CD4-positive, alpha-beta memory T cell (primary cell): ENCODE measurements at regions not wholly inside any gene's neighbourhood (a gene's known extent, or its start where the extent isn't known, plus 50 kb on each side); places are given as distances from the start of the nearest gene placed in this dataset.

ENCODE experiments used
- CTCF ChIA-PET: fragments of 350-600 bp; sonication (Branson Sonifier 250); formaldehyde crosslinking; loops from one replicate; lab custom pipeline; 2021; ENCODE audit warnings: inconsistent platforms; ENCODE audit not compliant: partially characterized antibody; lab: Charles Lee
- POLR2A ChIA-PET: fragments of 350-600 bp; sonication (Branson Sonifier 250); formaldehyde crosslinking; loops from one replicate; lab custom pipeline; 2021; ENCODE audit not compliant: partially characterized antibody; lab: Charles Lee
- DNase-seq, 5 donors: peaks; one replicate each; pipeline versions ENCODE4 v3.0.0 to v3.0.0-alpha.2; 2020 to 2022; ENCODE audit warnings: mixed read lengths in 1 of 5
- H3K27ac ChIP-seq: one replicate; pipeline ENCODE4 v1.7.0; 2013; ENCODE audit warnings: low read depth, low read length
- H3K27me3 ChIP-seq: 2 replicates; pipeline ENCODE4 v1.7.0; 2013; ENCODE audit warnings: mild to moderate bottlenecking, low read length, moderate library complexity; ENCODE audit not compliant: insufficient read depth
- H3K36me3 ChIP-seq: 2 replicates; pipeline ENCODE4 v1.7.0; 2013; ENCODE audit warnings: mild to moderate bottlenecking, low read length, moderate library complexity; ENCODE audit not compliant: insufficient read depth
- H3K4me1 ChIP-seq: 2 replicates; pipeline ENCODE4 v1.7.0; 2013; ENCODE audit warnings: mild to moderate bottlenecking, low read length, moderate library complexity; ENCODE audit not compliant: insufficient read depth
- H3K4me3 ChIP-seq, 2 donors: one replicate each; pipeline ENCODE4 v1.7.0; 2013; ENCODE audit warnings: low read length in 2 of 2, mild to moderate bottlenecking in 1 of 2
- H3K9me3 ChIP-seq, 2 donors: one replicate each; pipeline ENCODE4 v1.7.0; 2013; ENCODE audit warnings: low read length in 2 of 2, control low read depth in 1 of 2; ENCODE audit not compliant: control insufficient read depth in 1 of 2
- H3K27ac Mint-ChIP-seq, 7 donors: one replicate each; pipeline ENCODE4 v1.8.0; 2020 to 2021; ENCODE audit warnings: mixed read lengths in 7 of 7, mild to moderate bottlenecking in 6 of 7, inconsistent platforms in 3 of 7, moderate library complexity in 3 of 7
- H3K27me3 Mint-ChIP-seq, 2 donors: one replicate each; pipeline ENCODE4 v1.8.0; 2020 to 2021; ENCODE audit warnings: mixed read lengths in 2 of 2
- H3K36me3 Mint-ChIP-seq, 2 donors: one replicate each; pipeline ENCODE4 v1.8.0; 2020 to 2021; ENCODE audit warnings: mixed read lengths in 2 of 2, inconsistent platforms in 1 of 2, mild to moderate bottlenecking in 1 of 2
- H3K4me1 Mint-ChIP-seq, 4 donors: one replicate each; pipeline ENCODE4 v1.8.0; 2020 to 2021; ENCODE audit warnings: mixed read lengths in 4 of 4, mild to moderate bottlenecking in 1 of 4
- H3K4me3 Mint-ChIP-seq, 8 donors: one replicate each; pipeline ENCODE4 v1.8.0; 2020 to 2021; ENCODE audit warnings: mixed read lengths in 8 of 8, mild to moderate bottlenecking in 7 of 8, moderate library complexity in 6 of 8, inconsistent platforms in 3 of 8
- H3K9me3 Mint-ChIP-seq, 8 donors: one replicate each; pipeline ENCODE4 v1.8.0; 2020 to 2021; ENCODE audit warnings: mixed read lengths in 8 of 8, mild to moderate bottlenecking in 5 of 8, inconsistent platforms in 3 of 8, moderate library complexity in 1 of 8
- intact Hi-C: fragments of 100-400 bp; cut with micrococcal nuclease; formaldehyde crosslinking; loops from one replicate; pipeline ENCODE4 v1.15.1; 2023

- H3K4me3 Mint-ChIP-seq: no peak overlapping the region
- Histone ChIP-seq H3K9me3 (no peaks in the 10 kb centered on the region), H3K27ac (no peak overlapping the region), H3K4me1 (no peaks in the 10 kb centered on the region), H3K27me3 (no peaks in the 10 kb centered on the region), H3K36me3 (no peaks in the 10 kb centered on the region), H3K4me3 (no peak overlapping the region)
- no peaks in the 10 kb centered on the region for H3K4me1 Mint-ChIP-seq
- ChIA-PET POLR2A (no interaction called here), CTCF (interaction anchor here (0.6 kb wide), 1 partner anchor 657 kb away, joined by 4 read pairs; no protein-coding TSS in a partner anchor)
- H3K27ac Mint-ChIP-seq: no peak overlapping the region
- peaks cover 0 to 3% of the 10 kb centered on the region in 2 donors for H3K27me3 Mint-ChIP-seq
- no peaks in the 10 kb centered on the region for H3K36me3 Mint-ChIP-seq
- intact Hi-C loops: no loop called here
- DNase-seq: no peak
- peaks cover 0 to 2% (median 0%) of the 10 kb centered on the region in 8 donors for H3K9me3 Mint-ChIP-seq
Observed at GRCh38 chr3:106908181-106908938, 468.9 kb upstream of the CCDC54 start.

- Histone ChIP-seq H3K4me1 (no peaks in the 10 kb centered on the region), H3K4me3 (no peak overlapping the region), H3K36me3 (no peaks in the 10 kb centered on the region), H3K9me3 (no peaks in the 10 kb centered on the region), H3K27me3 (no peaks in the 10 kb centered on the region), H3K27ac (no peak overlapping the region)
- peaks cover 0 to 6% of the 10 kb centered on the region in 2 donors for H3K27me3 Mint-ChIP-seq
- no peaks in the 10 kb centered on the region for H3K36me3 Mint-ChIP-seq
- CTCF ChIA-PET: no interaction called here
- H3K4me3 Mint-ChIP-seq: no peak overlapping the region
- no peak overlapping the region for H3K27ac Mint-ChIP-seq
- peaks cover 0 to 2% (median 0%) of the 10 kb centered on the region in 8 donors for H3K9me3 Mint-ChIP-seq
- no peaks in the 10 kb centered on the region for H3K4me1 Mint-ChIP-seq
- DNase-seq: no peak
- POLR2A ChIA-PET: no interaction called here
- intact Hi-C loops: no loop called here
Observed at GRCh38 chr3:106913111-106913698, 464.0 kb upstream of the CCDC54 start.

- Mint-ChIP-seq H3K27ac (no peak overlapping the region), H3K27me3 (peaks cover 0 to 6% of the 10 kb centered on the region in 2 donors)
Observed at GRCh38 chr3:106913966-106914365, 463.3 kb upstream of the CCDC54 start.

GRCh38 chr3:106920609-106921008 lies 456.6 kb upstream of the CCDC54 start:
- no peak overlapping the region for H3K4me3 Mint-ChIP-seq
- no peak overlapping the region for H3K27ac ChIP-seq
- no peak overlapping the region for H3K4me3 ChIP-seq
- no peaks in the 10 kb centered on the region for H3K27me3 ChIP-seq
- no peaks in the 10 kb centered on the region for H3K36me3 Mint-ChIP-seq
- POLR2A ChIA-PET: no interaction called here
- no peak for DNase-seq
- H3K4me1 ChIP-seq: no peaks in the 10 kb centered on the region
- intact Hi-C loops: no loop called here
- no peaks in the 10 kb centered on the region for H3K9me3 ChIP-seq
- no peaks in the 10 kb centered on the region for H3K9me3 Mint-ChIP-seq
- no peaks in the 10 kb centered on the region for H3K4me1 Mint-ChIP-seq
- no peaks in the 10 kb centered on the region for H3K27me3 Mint-ChIP-seq
- CTCF ChIA-PET: no interaction called here
- no peaks in the 10 kb centered on the region for H3K36me3 ChIP-seq
- H3K27ac Mint-ChIP-seq: no peak overlapping the region

More at GRCh38 chr3:106913966-106914365, 463.3 kb upstream of the CCDC54 start:
- intact Hi-C loops: no loop called here
- Mint-ChIP-seq H3K36me3 (no peaks in the 10 kb centered on the region), H3K4me3 (no peak overlapping the region), H3K4me1 (no peaks in the 10 kb centered on the region), H3K9me3 (peaks cover 0 to 2% (median 0%) of the 10 kb centered on the region in 8 donors)
- H3K9me3 ChIP-seq: no peaks in the 10 kb centered on the region
- no peak overlapping the region for H3K27ac ChIP-seq
- no peak overlapping the region for H3K4me3 ChIP-seq
- POLR2A ChIA-PET: no interaction called here
- CTCF ChIA-PET: no interaction called here
- no peaks in the 10 kb centered on the region for H3K27me3 ChIP-seq
- no peaks in the 10 kb centered on the region for H3K4me1 ChIP-seq
- H3K36me3 ChIP-seq: no peaks in the 10 kb centered on the region
- DNase-seq: no peak

GRCh38 chr3:106929081-106929480 lies 448.2 kb upstream of the CCDC54 start:
- no peaks in the 10 kb centered on the region for H3K36me3 ChIP-seq
- POLR2A ChIA-PET: no interaction called here
- H3K9me3 ChIP-seq: no peaks in the 10 kb centered on the region
- Mint-ChIP-seq H3K27ac (no peak overlapping the region), H3K4me1 (no peaks in the 10 kb centered on the region), H3K9me3 (peaks cover 0 to 3% (median 0%) of the 10 kb centered on the region in 8 donors), H3K4me3 (no peak overlapping the region), H3K36me3 (no peaks in the 10 kb centered on the region), H3K27me3 (no peaks in the 10 kb centered on the region)
- CTCF ChIA-PET: no interaction called here
- intact Hi-C loops: no loop called here
- no peaks in the 10 kb centered on the region for H3K4me1 ChIP-seq
- DNase-seq: no peak
- no peak overlapping the region for H3K4me3 ChIP-seq
- H3K27me3 ChIP-seq: no peaks in the 10 kb centered on the region
- no peak overlapping the region for H3K27ac ChIP-seq

- intact Hi-C loops: no loop called here
- ChIA-PET CTCF (no interaction called here), POLR2A (no interaction called here)
- Histone ChIP-seq H3K4me1 (no peaks in the 10 kb centered on the region), H3K36me3 (no peaks in the 10 kb centered on the region), H3K4me3 (no peak overlapping the region), H3K9me3 (no peaks in the 10 kb centered on the region), H3K27ac (no peak overlapping the region), H3K27me3 (no peaks in the 10 kb centered on the region)
- Mint-ChIP-seq H3K4me1 (no peaks in the 10 kb centered on the region), H3K27me3 (no peaks in the 10 kb centered on the region), H3K4me3 (no peak overlapping the region), H3K36me3 (no peaks in the 10 kb centered on the region), H3K27ac (no peak overlapping the region), H3K9me3 (peaks cover 0 to 3% (median 0%) of the 10 kb centered on the region in 8 donors)
- DNase-seq: no peak
Observed at GRCh38 chr3:106930086-106930485, 447.2 kb upstream of the CCDC54 start.

- no peak overlapping the region for H3K27ac Mint-ChIP-seq
- no peak overlapping the region for H3K27ac ChIP-seq
- no peaks in the 10 kb centered on the region for H3K4me1 ChIP-seq
- no peak for DNase-seq
- H3K4me3 ChIP-seq: no peak overlapping the region
- ChIA-PET POLR2A (no interaction called here), CTCF (no interaction called here)
- no peaks in the 10 kb centered on the region for H3K27me3 ChIP-seq
- peaks cover 0 to 3% (median 0%) of the 10 kb centered on the region in 8 donors for H3K9me3 Mint-ChIP-seq
- H3K4me1 Mint-ChIP-seq: no peaks in the 10 kb centered on the region
- intact Hi-C loops: no loop called here
- H3K27me3 Mint-ChIP-seq: no peaks in the 10 kb centered on the region
- no peak overlapping the region for H3K4me3 Mint-ChIP-seq
- H3K36me3 Mint-ChIP-seq: no peaks in the 10 kb centered on the region
- H3K9me3 ChIP-seq: no peaks in the 10 kb centered on the region
- H3K36me3 ChIP-seq: no peaks in the 10 kb centered on the region
Observed at GRCh38 chr3:106931904-106932303, 445.3 kb upstream of the CCDC54 start.
